H9 (cell line): ENCODE measurements at regions not wholly inside any gene's neighbourhood (a gene's known extent, or its start where the extent isn't known, plus 50 kb on each side); places are given as distances from the start of the nearest gene placed in this dataset.

Experiments used
- DNase-seq: peaks from one replicate; pipeline ENCODE4 v3.0.0-alpha.2; 2017
- H2AFZ ChIP-seq: one replicate; pipeline ENCODE4 v1.6.1; 2013; ENCODE audit warnings: mild to moderate bottlenecking, low read length, control low read depth, moderate library complexity
- H2AK5ac ChIP-seq: 2 replicates; pipeline ENCODE4 v1.6.1; 2013; ENCODE audit warnings: low read length, control low read depth, mixed read lengths; ENCODE audit not compliant: insufficient read length
- H2BK120ac ChIP-seq: one replicate; pipeline ENCODE4 v1.6.1; 2013; ENCODE audit warnings: low read depth, mild to moderate bottlenecking, low read length, control low read depth, inconsistent platforms; ENCODE audit not compliant: poor library complexity, severe bottlenecking
- H2BK12ac ChIP-seq: 2 replicates; pipeline ENCODE4 v1.6.1; 2013; ENCODE audit warnings: low read length, control low read depth, mixed read lengths, low read depth; ENCODE audit not compliant: insufficient read length
- H2BK15ac ChIP-seq: 2 replicates; pipeline ENCODE4 v1.6.1; 2013; ENCODE audit warnings: low read depth, low read length, control low read depth
- H2BK20ac ChIP-seq: one replicate; pipeline ENCODE4 v1.6.1; 2013; ENCODE audit warnings: low read depth, mild to moderate bottlenecking, low read length, control low read depth, inconsistent platforms; ENCODE audit not compliant: poor library complexity, severe bottlenecking
- H2BK5ac ChIP-seq: 2 replicates; pipeline ENCODE4 v1.6.1; 2013; ENCODE audit warnings: low read length, control low read depth, mixed read lengths; ENCODE audit not compliant: insufficient read length
- H3K14ac ChIP-seq: 2 replicates; pipeline ENCODE4 v1.6.1; 2013; ENCODE audit warnings: low read length, control low read depth; ENCODE audit not compliant: insufficient read depth
- H3K18ac ChIP-seq: 2 replicates; pipeline ENCODE4 v1.6.1; 2013; ENCODE audit warnings: low read depth, mild to moderate bottlenecking, mixed read lengths, low read length, control low read depth; ENCODE audit not compliant: insufficient read length
- H3K23ac ChIP-seq: 2 replicates; pipeline ENCODE4 v1.6.1; 2013; ENCODE audit warnings: low read length, control low read depth, mixed read lengths, low read depth; ENCODE audit not compliant: insufficient read length
- H3K23me2 ChIP-seq: 2 replicates; pipeline ENCODE4 v1.6.1; 2013; ENCODE audit warnings: low read depth, mild to moderate bottlenecking, mixed read lengths, low read length, control low read depth; ENCODE audit not compliant: insufficient read length, poor library complexity, severe bottlenecking
- H3K27ac ChIP-seq: 2 replicates; pipeline ENCODE4 v1.5.1; 2013; ENCODE audit warnings: low read length, control low read depth, mixed read lengths, low read depth; ENCODE audit not compliant: insufficient read length
- H3K27me3 ChIP-seq: 2 replicates; pipeline ENCODE4 v1.6.1; 2013; ENCODE audit warnings: low read length, control low read depth, inconsistent platforms; ENCODE audit not compliant: insufficient read depth
- H3K4ac ChIP-seq: 2 replicates; pipeline ENCODE4 v1.6.1; 2013; ENCODE audit warnings: low read depth, mild to moderate bottlenecking, control low read depth, inconsistent platforms, low read length, moderate library complexity
- H3K4me1 ChIP-seq: 2 replicates; pipeline ENCODE4 v1.6.1; 2013; ENCODE audit warnings: low read length, control low read depth, inconsistent platforms; ENCODE audit not compliant: insufficient read depth
- H3K4me2 ChIP-seq: 2 replicates; pipeline ENCODE4 v1.6.1; 2013; ENCODE audit warnings: low read length, control low read depth, mixed read lengths; ENCODE audit not compliant: insufficient read length, insufficient read depth
- H3K56ac ChIP-seq: 2 replicates; pipeline ENCODE4 v1.6.1; 2013; ENCODE audit warnings: low read depth, mild to moderate bottlenecking, mixed read lengths, low read length, control low read depth; ENCODE audit not compliant: insufficient read length
- H3K79me1 ChIP-seq: 2 replicates; pipeline ENCODE4 v1.6.1; 2013; ENCODE audit warnings: low read depth, mild to moderate bottlenecking, moderate library complexity, low read length, control low read depth, inconsistent platforms; ENCODE audit not compliant: insufficient read depth, poor library complexity, severe bottlenecking
- H3K79me2 ChIP-seq: 2 replicates; pipeline ENCODE4 v1.6.1; 2013; ENCODE audit warnings: low read length, control low read depth, inconsistent platforms; ENCODE audit not compliant: insufficient read depth
- H3K9ac ChIP-seq: 2 replicates; pipeline ENCODE4 v1.6.1; 2013; ENCODE audit warnings: low read length, control low read depth, mixed read lengths; ENCODE audit not compliant: insufficient read length; ENCODE audit errors: extremely low read depth
- H3K9me3 ChIP-seq: one replicate; pipeline ENCODE4 v1.6.1; 2013; ENCODE audit warnings: low read depth, low read length, inconsistent platforms; ENCODE audit not compliant: control insufficient read depth
- H3T11ph ChIP-seq: one replicate; pipeline ENCODE4 v1.6.1; 2013; ENCODE audit warnings: mild to moderate bottlenecking, low read length, control low read depth, inconsistent platforms
- H4K20me1 ChIP-seq: one replicate; pipeline ENCODE4 v1.6.1; 2013; ENCODE audit not compliant: control insufficient read depth, insufficient read length, insufficient read depth
- H4K5ac ChIP-seq: 2 replicates; pipeline ENCODE4 v1.6.1; 2013; ENCODE audit warnings: low read depth, mild to moderate bottlenecking, mixed read lengths, low read length, control low read depth; ENCODE audit not compliant: insufficient read length
- H4K8ac ChIP-seq: replicated peaks from 2 replicates; pipeline ENCODE4 v1.6.1; 2013; ENCODE audit warnings: low read length, control low read depth, mixed read lengths, low read depth; ENCODE audit not compliant: insufficient read length
- H4K91ac ChIP-seq: 2 replicates; pipeline ENCODE4 v1.6.1; 2013; ENCODE audit warnings: low read depth, mild to moderate bottlenecking, moderate library complexity, mixed read lengths, low read length, control low read depth; ENCODE audit not compliant: insufficient read length
- H3K27ac Mint-ChIP-seq, 3 experiments: 2 replicates in 2 of 3; 3 replicates in 1 of 3; pipeline ENCODE4 v1.8.0; 2020 to 2021; ENCODE audit warnings: mixed read lengths in 3 of 3, mild to moderate bottlenecking in 1 of 3, moderate library complexity in 1 of 3
- H3K27me3 Mint-ChIP-seq: 2 replicates; pipeline ENCODE4 v1.8.0; 2021; ENCODE audit warnings: low read depth, mild to moderate bottlenecking, moderate library complexity, mixed read lengths
- H3K36me3 Mint-ChIP-seq, 3 experiments: 2 replicates in 2 of 3; 3 replicates in 1 of 3; pipeline ENCODE4 v1.8.0; 2020 to 2021; ENCODE audit warnings: low read depth in 3 of 3, mixed read lengths in 3 of 3; ENCODE audit not compliant: insufficient read depth in 1 of 3
- H3K4me1 Mint-ChIP-seq, 2 experiments: 2 replicates each; pipeline ENCODE4 v1.8.0; 2020; ENCODE audit warnings: mixed read lengths in 2 of 2
- H3K4me3 Mint-ChIP-seq, 2 experiments: 2 replicates in 1 of 2; 3 replicates in 1 of 2; pipeline ENCODE4 v1.8.0; 2020 to 2021; ENCODE audit warnings: mild to moderate bottlenecking in 2 of 2, mixed read lengths in 2 of 2, moderate library complexity in 1 of 2
- H3K9me3 Mint-ChIP-seq, 2 experiments: 2 replicates in 1 of 2; 3 replicates in 1 of 2; pipeline ENCODE4 v1.8.0; 2020; ENCODE audit warnings: mild to moderate bottlenecking in 2 of 2, mixed read lengths in 2 of 2, moderate library complexity in 1 of 2
- CTCF ChIP-seq: fragments of 200-600 bp; sonication (generic); conservative IDR thresholded peaks from 3 replicates; pipeline ENCODE4 v1.8.0; 2021; ENCODE audit warnings: antibody characterized with exemption, mild to moderate bottlenecking
- WGBS: extraction: QIAGEN DNeasy Blood & Tissue Kit; methylation state at CpG from one replicate; pipeline ENCODE4 v1.1.7; 2013; ENCODE audit warnings: missing lambda C conversion rate, low lambda C conversion rate, mixed read lengths; ENCODE audit not compliant: insufficient read length; ENCODE audit errors: extremely low coverage; 5-methylcytosine and 5-hydroxymethylcytosine counted together

GRCh38 chr2:189338115-189338514 is 103.2 kb upstream of the WDR75 start:
- TF ChIP-seq CTCF: no peak
- no peaks in the 10 kb centered on the region for H3K4me1 ChIP-seq
- no CpG with 5 or more reads among the region's 3 CpGs for WGBS

More at GRCh38 chr2:189338115-189338514, 103.2 kb upstream of the WDR75 start:
- Histone ChIP-seq H3K4me2 (no peak overlapping the region), H2BK20ac (no peak overlapping the region), H3K56ac (no peak overlapping the region), H2BK15ac (no peak overlapping the region), H3K23me2 (no peaks in the 10 kb centered on the region), H4K8ac (no peak overlapping the region), H4K20me1 (no peaks in the 10 kb centered on the region), H3K14ac (no peak overlapping the region), H2BK12ac (no peak overlapping the region), H3K23ac (no peak overlapping the region), H3K27me3 (no peaks in the 10 kb centered on the region), H2BK5ac (no peak overlapping the region), H2AK5ac (no peak overlapping the region), H4K5ac (no peak overlapping the region), H2AFZ (no peak overlapping the region), H3K4ac (no peak overlapping the region), H3K27ac (no peak overlapping the region), H3K9me3 (no peaks in the 10 kb centered on the region), H3T11ph (no peak overlapping the region), H4K91ac (no peak overlapping the region), H3K9ac (no peak overlapping the region), H3K79me1 (no peaks in the 10 kb centered on the region), H3K18ac (no peak overlapping the region), H2BK120ac (no peak overlapping the region), H3K79me2 (no peaks in the 10 kb centered on the region)
- Mint-ChIP-seq H3K4me1 (no peaks in the 10 kb centered on the region), H3K9me3 (peaks cover 7 to 10% of the 10 kb centered on the region in 2 experiments; a peak in 4 of 5 replicates), H3K36me3 (no peaks in the 10 kb centered on the region; a peak in 3 of 7 replicates), H3K27ac (peak overlapping the region in 1 of 3 experiments; percentile 53; a peak in 1 of 7 replicates), H3K27me3 (no peaks in the 10 kb centered on the region; the same call in 1 of the 2 replicates), H3K4me3 (no peak overlapping the region)
- no peak for DNase-seq
